HepG2 (cell line): ENCODE measurements at regions not wholly inside any gene's neighbourhood (a gene's known extent, or its start where the extent isn't known, plus 50 kb on each side); places are given as distances from the start of the nearest gene placed in this dataset.

ENCODE experiments used
- ATAC-seq: fragments of 200-7000 bp; cut with Tn5 transposase; 3 replicates; pipeline ENCODE4 v1.9.1; 2020; ENCODE audit warnings: mild to moderate bottlenecking, moderate library complexity
- BruUV-seq: library from RNA; stranded (reverse); fragments of 400-500 nt; replicated peaks from 2 replicates; lab custom pipeline; 2021; lab: Mats Ljungman, UMichigan
- CTCF ChIA-PET: fragments of 300-600 bp; formaldehyde crosslinking; extraction: SDS; loops from one replicate; lab custom pipeline; 2021; ENCODE audit warnings: low total read pairs, inconsistent platforms, low intra/inter-chr PET ratio; lab: Yijun Ruan, JAX
- POLR2A ChIA-PET: fragments of 350-600 bp; sonication (Branson Sonifier 250); formaldehyde crosslinking; loops from one replicate; lab custom pipeline; 2020; ENCODE audit warnings: antibody characterized with exemption, inconsistent platforms; lab: Yijun Ruan, JAX
- DNase-seq: peaks from one replicate; pipeline ENCODE4 v3.0.0-alpha.2; 2015; ENCODE audit warnings: low spot score
- FAIRE-seq: peaks from 3 replicates; lab custom pipeline; 2011; peaks lifted over from hg19 to GRCh38; lab: Jason Lieb, UNC
- H2AFZ ChIP-seq: one replicate; pipeline ENCODE4 v1.6.1; 2011; ENCODE audit warnings: low read length, inconsistent platforms
- H3K27ac ChIP-seq: fragments of 300-600 bp; 3 replicates; pipeline ENCODE4 v1.8.0; 2011; ENCODE audit warnings: mixed run types, mild to moderate bottlenecking, mixed read lengths, low read length, inconsistent platforms; ENCODE audit not compliant: insufficient read depth; ENCODE audit errors: extremely low read length
- H3K27me3 ChIP-seq, 2 experiments: fragments of 200-600 bp in 1 of 2; 2 replicates in 1 of 2; 3 replicates in 1 of 2; pipeline versions ENCODE4 v1.6.0 to v1.8.0; 2011; ENCODE audit warnings: low read length in 2 of 2, mild to moderate bottlenecking in 2 of 2, moderate library complexity in 2 of 2, inconsistent platforms in 1 of 2; ENCODE audit not compliant: insufficient read depth in 2 of 2, control insufficient read depth in 1 of 2
- H3K36me3 ChIP-seq, 2 experiments: fragments of 200-600 bp in 1 of 2; replicated peaks in 1 of 2; 2 replicates in 1 of 2; 3 replicates in 1 of 2; pipeline versions ENCODE4 v1.5.1 to v1.8.0; 2011; ENCODE audit warnings: low read length in 2 of 2, inconsistent platforms in 1 of 2; ENCODE audit not compliant: insufficient read depth in 2 of 2, control insufficient read depth in 1 of 2
- H3K4me1 ChIP-seq: 2 replicates; pipeline ENCODE4 v1.5.1; 2012; ENCODE audit warnings: low read length, inconsistent platforms; ENCODE audit not compliant: insufficient read depth
- H3K4me2 ChIP-seq: 2 replicates; pipeline ENCODE4 v1.6.0; 2011; ENCODE audit warnings: low read depth, low read length, inconsistent platforms
- H3K4me3 ChIP-seq, 3 experiments: fragments of 200-600 bp in 1 of 3; sonication (generic), shearing (Covaris generic) in 1 of 3; replicated peaks in 1 of 3; 2 replicates each; pipeline ENCODE4 v1.5.1; 2011 to 2016; ENCODE audit warnings: low read length in 3 of 3, inconsistent platforms in 2 of 3, low read depth in 2 of 3, mild to moderate bottlenecking in 2 of 3, control low read depth in 1 of 3, mixed read lengths in 1 of 3; ENCODE audit not compliant: insufficient read depth in 1 of 3
- H3K79me2 ChIP-seq: one replicate; pipeline ENCODE4 v1.6.1; 2011; ENCODE audit warnings: low read length, inconsistent platforms; ENCODE audit not compliant: insufficient read depth
- H3K9ac ChIP-seq: 2 replicates; pipeline ENCODE4 v1.6.0; 2011; ENCODE audit warnings: mild to moderate bottlenecking, low read depth, low read length, inconsistent platforms; ENCODE audit not compliant: insufficient read depth
- H3K9me3 ChIP-seq: 2 replicates; pipeline ENCODE4 v1.5.1; 2012; ENCODE audit warnings: mild to moderate bottlenecking, low read length
- H4K20me1 ChIP-seq: 2 replicates; pipeline ENCODE4 v1.6.0; 2011; ENCODE audit warnings: inconsistent platforms, mild to moderate bottlenecking, low read length, moderate library complexity; ENCODE audit not compliant: insufficient read depth
- AKAP8 ChIP-seq: sonication (generic); formaldehyde crosslinking; IDR thresholded peaks from 2 replicates; pipeline ENCODE4 v1.5.1; 2020; ENCODE audit warnings: mild to moderate bottlenecking, missing genetic modification reagents
- DPF2 ChIP-seq: sonication (generic); formaldehyde crosslinking; IDR thresholded peaks from 2 replicates; pipeline ENCODE4 v1.4.0; 2020; ENCODE audit warnings: mild to moderate bottlenecking, low read depth, missing genetic modification reagents, borderline replicate concordance
- HDAC6 ChIP-seq: fragments of 200-600 bp; sonication (generic); IDR thresholded peaks from 2 replicates; pipeline ENCODE4 v1.7.0; 2017; ENCODE audit warnings: mild to moderate bottlenecking, antibody characterized with exemption, low read length, low read depth
- NFE2L2 ChIP-seq: fragments of 150-350 bp; IDR thresholded peaks from 2 replicates; pipeline ENCODE4 v1.6.1; 2014; ENCODE audit warnings: low read length
- RBFOX2 ChIP-seq: fragments of 200-400 bp; formaldehyde crosslinking; IDR thresholded peaks from 2 replicates; pipeline ENCODE4 v1.6.1; 2017; ENCODE audit warnings: low read depth, mild to moderate bottlenecking, low read length
- RFXAP ChIP-seq: sonication (generic); formaldehyde crosslinking; IDR thresholded peaks from 2 replicates; pipeline ENCODE4 v1.4.0; 2020; ENCODE audit warnings: missing genetic modification reagents, borderline replicate concordance
- TGIF2 ChIP-seq: IDR thresholded peaks from 2 replicates; pipeline ENCODE4 v1.6.1; 2016; ENCODE audit warnings: control low read depth, missing compliant biosample characterization
- U2AF1 ChIP-seq: fragments of 200-400 bp; formaldehyde crosslinking; optimal IDR thresholded peaks from 2 replicates; pipeline ENCODE3; 2017; ENCODE audit warnings: mild to moderate bottlenecking, low read depth, low read length
- WIZ ChIP-seq: sonication (generic); formaldehyde crosslinking; IDR thresholded peaks from 2 replicates; pipeline ENCODE4 v1.5.1; 2020; ENCODE audit warnings: mild to moderate bottlenecking, missing genetic modification reagents
- WGBS: methylation state at CpG from one replicate; pipeline ENCODE4 v1.1.6; 2017; ENCODE audit warnings: low lambda C conversion rate; 5-methylcytosine and 5-hydroxymethylcytosine counted together
- in situ Hi-C: cut with HindIII; loops from 2 replicates; pipeline ENCODE4 v1.10.0; 2017; ENCODE audit warnings: low pct_unique_long_range_greater_than_20kb; ENCODE audit not compliant: extremely low pct_ligation_motif_present
- intact Hi-C: fragments of 100-400 bp; cut with micrococcal nuclease; formaldehyde crosslinking; loops from one replicate; pipeline ENCODE4 v1.10.0; 2022; ENCODE audit not compliant: unreplicated experiment
- TF ChIP-seq, protein P1 (sequence below): sonication (generic); formaldehyde crosslinking; IDR thresholded peaks from 2 replicates; pipeline ENCODE4 v1.5.1; 2020; ENCODE audit warnings: mild to moderate bottlenecking, moderate library complexity, missing genetic modification reagents
- TF ChIP-seq, protein P2 (sequence below), 2 experiments: sonication (generic) in 1 of 2; formaldehyde crosslinking in 1 of 2; IDR thresholded peaks; 2 replicates each; pipeline versions ENCODE4 v1.6.1 to v1.9.0; 2014 to 2022; ENCODE audit warnings: antibody characterized with exemption in 1 of 2, borderline replicate concordance in 1 of 2, inconsistent platforms in 1 of 2, low read depth in 1 of 2, missing genetic modification reagents in 1 of 2

DNA sequence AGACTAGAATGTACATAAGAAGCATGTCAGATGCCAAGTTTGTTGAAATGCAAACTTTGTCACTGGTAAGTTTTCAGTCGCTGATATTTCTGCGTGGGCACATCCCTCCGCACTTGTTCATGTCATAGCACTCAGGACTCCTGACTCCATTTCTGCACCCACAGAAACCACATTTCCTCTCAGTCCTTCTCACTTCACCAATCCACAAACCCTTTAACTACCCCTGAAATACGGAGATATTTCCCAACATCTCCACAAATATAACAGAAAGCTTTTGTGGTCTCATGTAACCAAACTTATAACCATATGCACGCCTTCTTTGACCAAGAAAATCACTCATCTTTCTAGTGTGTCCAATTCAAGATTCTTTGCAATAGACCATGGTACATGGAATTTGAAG is 276.9 kb upstream of the ERBB4 start:
- no peaks in the 10 kb centered on the region for H4K20me1 ChIP-seq
- no TSS peak for BruUV-seq
- no peak overlapping the region for H3K9ac ChIP-seq
- no peak overlapping the region for H3K4me3 ChIP-seq
- H3K4me1 ChIP-seq: no peaks in the 10 kb centered on the region
- in situ Hi-C loops (no loop called here), intact Hi-C loops (no loop called here)
- 23% methylated on average over 5 of the region's 5 CpGs for WGBS
- no peaks in the 10 kb centered on the region for H3K79me2 ChIP-seq
- ATAC-seq (no peak), FAIRE-seq (no peak), DNase-seq (no peak)
- H2AFZ ChIP-seq: no peak overlapping the region
- H3K9me3 ChIP-seq: no peaks in the 10 kb centered on the region
- ChIA-PET POLR2A (no interaction called here), CTCF (no interaction called here)
- H3K27ac ChIP-seq: no peak overlapping the region
- no peaks in the 10 kb centered on the region for H3K36me3 ChIP-seq
- H3K4me2 ChIP-seq: no peak overlapping the region
- H3K27me3 ChIP-seq: no peaks in the 10 kb centered on the region
- TF ChIP-seq RFXAP (CRISPR knock-in tag) (no peak), NFE2L2 (no peak), AKAP8 (CRISPR knock-in tag) (no peak), TGIF2 (no peak), DPF2 (CRISPR knock-in tag) (no peak), HDAC6 (no peak), RBFOX2 (no peak), U2AF1 (no peak), WIZ (CRISPR knock-in tag) (no peak)
- TF ChIP-seq, protein P1, sequence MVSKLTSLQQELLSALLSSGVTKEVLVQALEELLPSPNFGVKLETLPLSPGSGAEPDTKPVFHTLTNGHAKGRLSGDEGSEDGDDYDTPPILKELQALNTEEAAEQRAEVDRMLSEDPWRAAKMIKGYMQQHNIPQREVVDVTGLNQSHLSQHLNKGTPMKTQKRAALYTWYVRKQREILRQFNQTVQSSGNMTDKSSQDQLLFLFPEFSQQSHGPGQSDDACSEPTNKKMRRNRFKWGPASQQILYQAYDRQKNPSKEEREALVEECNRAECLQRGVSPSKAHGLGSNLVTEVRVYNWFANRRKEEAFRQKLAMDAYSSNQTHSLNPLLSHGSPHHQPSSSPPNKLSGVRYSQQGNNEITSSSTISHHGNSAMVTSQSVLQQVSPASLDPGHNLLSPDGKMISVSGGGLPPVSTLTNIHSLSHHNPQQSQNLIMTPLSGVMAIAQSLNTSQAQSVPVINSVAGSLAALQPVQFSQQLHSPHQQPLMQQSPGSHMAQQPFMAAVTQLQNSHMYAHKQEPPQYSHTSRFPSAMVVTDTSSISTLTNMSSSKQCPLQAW (CRISPR knock-in tag): no peak
- TF ChIP-seq, protein P2, sequence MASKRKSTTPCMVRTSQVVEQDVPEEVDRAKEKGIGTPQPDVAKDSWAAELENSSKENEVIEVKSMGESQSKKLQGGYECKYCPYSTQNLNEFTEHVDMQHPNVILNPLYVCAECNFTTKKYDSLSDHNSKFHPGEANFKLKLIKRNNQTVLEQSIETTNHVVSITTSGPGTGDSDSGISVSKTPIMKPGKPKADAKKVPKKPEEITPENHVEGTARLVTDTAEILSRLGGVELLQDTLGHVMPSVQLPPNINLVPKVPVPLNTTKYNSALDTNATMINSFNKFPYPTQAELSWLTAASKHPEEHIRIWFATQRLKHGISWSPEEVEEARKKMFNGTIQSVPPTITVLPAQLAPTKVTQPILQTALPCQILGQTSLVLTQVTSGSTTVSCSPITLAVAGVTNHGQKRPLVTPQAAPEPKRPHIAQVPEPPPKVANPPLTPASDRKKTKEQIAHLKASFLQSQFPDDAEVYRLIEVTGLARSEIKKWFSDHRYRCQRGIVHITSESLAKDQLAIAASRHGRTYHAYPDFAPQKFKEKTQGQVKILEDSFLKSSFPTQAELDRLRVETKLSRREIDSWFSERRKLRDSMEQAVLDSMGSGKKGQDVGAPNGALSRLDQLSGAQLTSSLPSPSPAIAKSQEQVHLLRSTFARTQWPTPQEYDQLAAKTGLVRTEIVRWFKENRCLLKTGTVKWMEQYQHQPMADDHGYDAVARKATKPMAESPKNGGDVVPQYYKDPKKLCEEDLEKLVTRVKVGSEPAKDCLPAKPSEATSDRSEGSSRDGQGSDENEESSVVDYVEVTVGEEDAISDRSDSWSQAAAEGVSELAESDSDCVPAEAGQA (IDR thresholded peaks at IDR 0.05; ENCODE audit: low read depth): no peak
- TF ChIP-seq, protein P2 (CRISPR knock-in tag; IDR thresholded peaks at IDR 0.05; ENCODE audit: borderline replicate concordance): no peak
